Ovary (tissue), 7 donors: ENCODE measurements at regions not wholly inside any gene's neighbourhood (a gene's known extent, or its start where the extent isn't known, plus 50 kb on each side); places are given as distances from the start of the nearest gene placed in this dataset.

Experiments used
- DNase-seq, 5 donors: peaks; one replicate each; pipeline ENCODE4 v3.0.0-alpha.2; 2019 to 2020
- H3K27ac ChIP-seq, 2 donors: fragments of 200-600 bp; one replicate each; pipeline versions ENCODE4 v1.5.1 to v1.8.0; 2019 to 2022
- H3K27me3 ChIP-seq: fragments of 200-600 bp; one replicate; pipeline ENCODE4 v1.8.0; 2022
- H3K36me3 ChIP-seq: fragments of 200-600 bp; sonication (generic); one replicate; pipeline ENCODE4 v1.5.1; 2019
- H3K4me1 ChIP-seq: one replicate; pipeline ENCODE4 v1.8.1; 2013; ENCODE audit warnings: mild to moderate bottlenecking, moderate library complexity; ENCODE audit not compliant: insufficient read depth
- H3K4me3 ChIP-seq: fragments of 200-600 bp; sonication (generic); one replicate; pipeline ENCODE4 v1.5.1; 2017
- H3K9me3 ChIP-seq, 2 donors: fragments of 200-600 bp in 1 of 2; sonication (generic) in 1 of 2; one replicate each; pipeline versions ENCODE4 v1.5.1 to v1.8.1; 2013 to 2019; ENCODE audit warnings: mild to moderate bottlenecking in 1 of 2, moderate library complexity in 1 of 2
- EP300 ChIP-seq: sonication (generic); formaldehyde crosslinking; IDR thresholded peaks from one replicate; pipeline ENCODE4 v1.6.1; 2017; ENCODE audit warnings: antibody characterized with exemption
- POLR2A ChIP-seq: fragments of 450-650 bp; IDR thresholded peaks from one replicate; pipeline ENCODE4 v1.6.1; 2017; ENCODE audit warnings: antibody characterized with exemption, mild to moderate bottlenecking, moderate library complexity
- WGBS, 3 donors: extraction: QIAGEN DNeasy Blood & Tissue Kit in 1 of 3; methylation state at CpG; one replicate each; pipeline versions ENCODE4 v1.1.5 to v1.1.7; 2013 to 2017; 5-methylcytosine and 5-hydroxymethylcytosine counted together
- intact Hi-C, 4 donors: fragments of 100-400 bp; cut with DNase I; formaldehyde crosslinking; loops; one replicate each; pipeline versions ENCODE4 v1.11.0 to v1.15.1; 2022 to 2023
- TF ChIP-seq, protein P1 (sequence below), 3 donors: fragments of 450-650 bp in 2 of 3; fragments of 200-600 bp in 1 of 3; IDR thresholded peaks; one replicate each; pipeline versions ENCODE4 v1.5.1 to v1.8.0; 2016 to 2022; ENCODE audit warnings: antibody characterized with exemption in 3 of 3, mild to moderate bottlenecking in 1 of 3
- donor health status: DM: no; HTN: no; CAD: no; lungs with moderate emphysema.
- donor health status: DM: no; HTN: no; CAD: no.
- donor health status: Bipolar disorder and iron deficiency.
- donor health status: DM: no; HTN: no; CAD: no.
- donor health status: DM: yes; HTN: yes; CAD: no.

- no peak for DNase-seq
- WGBS, 3 donors = 73 to 98% (median 96%) methylated on average over 2 of the region's 2 CpGs
Measured at GRCh38 chr21:15195104-15195503, 130.3 kb upstream of the NRIP1 start.

GRCh38 chr21:15195768-15196167 is 131.0 kb upstream of the NRIP1 start:
- Histone ChIP-seq H3K4me3 (no peak overlapping the region), H3K27ac (no peak overlapping the region), H3K9me3 (no peaks in the 10 kb centered on the region), H3K4me1 (no peaks in the 10 kb centered on the region), H3K27me3 (no peaks in the 10 kb centered on the region), H3K36me3 (no peaks in the 10 kb centered on the region)
- WGBS, 3 donors = 75 to 94% (median 80%) methylated on average over 1 of the region's 1 CpG
- intact Hi-C loops = no loop called here
- TF ChIP-seq POLR2A = no peak
- TF ChIP-seq, protein P1, sequence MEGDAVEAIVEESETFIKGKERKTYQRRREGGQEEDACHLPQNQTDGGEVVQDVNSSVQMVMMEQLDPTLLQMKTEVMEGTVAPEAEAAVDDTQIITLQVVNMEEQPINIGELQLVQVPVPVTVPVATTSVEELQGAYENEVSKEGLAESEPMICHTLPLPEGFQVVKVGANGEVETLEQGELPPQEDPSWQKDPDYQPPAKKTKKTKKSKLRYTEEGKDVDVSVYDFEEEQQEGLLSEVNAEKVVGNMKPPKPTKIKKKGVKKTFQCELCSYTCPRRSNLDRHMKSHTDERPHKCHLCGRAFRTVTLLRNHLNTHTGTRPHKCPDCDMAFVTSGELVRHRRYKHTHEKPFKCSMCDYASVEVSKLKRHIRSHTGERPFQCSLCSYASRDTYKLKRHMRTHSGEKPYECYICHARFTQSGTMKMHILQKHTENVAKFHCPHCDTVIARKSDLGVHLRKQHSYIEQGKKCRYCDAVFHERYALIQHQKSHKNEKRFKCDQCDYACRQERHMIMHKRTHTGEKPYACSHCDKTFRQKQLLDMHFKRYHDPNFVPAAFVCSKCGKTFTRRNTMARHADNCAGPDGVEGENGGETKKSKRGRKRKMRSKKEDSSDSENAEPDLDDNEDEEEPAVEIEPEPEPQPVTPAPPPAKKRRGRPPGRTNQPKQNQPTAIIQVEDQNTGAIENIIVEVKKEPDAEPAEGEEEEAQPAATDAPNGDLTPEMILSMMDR (IDR thresholded peaks at IDR 0.05) = no peak
- no peak for DNase-seq

More at GRCh38 chr21:15195104-15195503, 130.3 kb upstream of the NRIP1 start:
- Histone ChIP-seq H3K27ac (no peak overlapping the region), H3K4me1 (no peaks in the 10 kb centered on the region), H3K9me3 (no peaks in the 10 kb centered on the region), H3K27me3 (no peaks in the 10 kb centered on the region), H3K36me3 (no peaks in the 10 kb centered on the region), H3K4me3 (no peak overlapping the region)
- intact Hi-C loops = no loop called here
- TF ChIP-seq, protein P1 (IDR thresholded peaks at IDR 0.05) = no peak
- TF ChIP-seq EP300 (no peak), POLR2A (no peak)

- Histone ChIP-seq H3K36me3 (no peaks in the 10 kb centered on the region), H3K27me3 (no peaks in the 10 kb centered on the region), H3K4me1 (no peaks in the 10 kb centered on the region), H3K27ac (no peak overlapping the region), H3K9me3 (no peaks in the 10 kb centered on the region), H3K4me3 (no peak overlapping the region)
- TF ChIP-seq, protein P1 (IDR thresholded peaks at IDR 0.05) = no peak
- TF ChIP-seq POLR2A = no peak
- intact Hi-C loops = no loop called here
- DNase-seq = no peak
- WGBS, 3 donors = 60 to 83% (median 81%) methylated on average over 2 of the region's 2 CpGs
Measured at GRCh38 chr21:15197696-15198095, 132.9 kb upstream of the NRIP1 start.

DNA sequence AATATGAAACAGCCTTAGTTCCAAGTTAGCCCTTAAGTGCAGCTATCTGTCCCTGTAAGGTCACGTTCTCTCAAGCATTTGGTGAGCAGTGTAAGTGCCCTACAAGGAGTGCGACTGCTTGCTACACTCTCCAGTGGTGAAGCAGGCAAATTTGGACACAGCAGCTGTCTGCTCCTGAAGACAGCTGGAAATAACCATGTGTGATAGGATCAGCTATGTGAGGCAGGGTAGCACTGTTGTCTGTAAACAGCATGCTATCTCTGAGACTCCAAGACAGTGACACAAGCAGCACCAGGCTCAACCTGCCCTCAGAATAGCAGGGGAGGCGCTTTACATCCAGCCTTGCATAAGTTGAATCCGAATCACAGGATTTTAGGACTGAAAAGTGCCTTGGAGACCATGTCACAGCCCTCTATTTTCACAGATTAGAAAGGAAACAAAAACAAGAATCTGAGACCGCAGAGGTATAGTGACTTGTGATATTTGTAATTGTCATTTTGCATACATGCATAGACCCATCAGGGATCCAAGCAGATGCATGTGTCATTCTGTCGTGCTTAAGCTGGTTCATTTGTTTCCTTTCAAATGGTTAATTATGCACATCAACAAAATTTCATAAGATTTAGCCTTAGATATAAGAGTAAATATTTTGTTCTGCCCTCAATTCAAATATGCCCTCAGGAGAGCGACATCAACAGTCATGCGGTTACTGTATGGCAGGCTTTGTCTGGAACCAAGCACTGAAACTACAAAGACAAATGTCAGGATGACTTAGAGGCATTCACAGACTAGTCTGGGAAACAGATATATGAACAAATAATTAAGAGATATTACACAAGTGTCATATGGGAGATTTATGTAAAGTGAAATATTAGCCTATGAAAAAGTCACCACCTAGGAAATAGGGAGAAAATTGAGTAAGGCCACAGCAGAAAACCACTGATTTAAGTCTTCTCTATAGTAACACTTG is 134.9 kb upstream of the NRIP1 start:
- H3K9me3 ChIP-seq = no peaks in the 10 kb centered on the region
- WGBS, 3 donors = 81 to 84% (median 82%) methylated on average over 8 of the region's 8 CpGs
- no peak for DNase-seq
- no peaks in the 10 kb centered on the region for H3K27me3 ChIP-seq
- TF ChIP-seq EP300 = no peak
- H3K27ac ChIP-seq = no peak overlapping the region
- H3K4me3 ChIP-seq = no peak overlapping the region
- H3K4me1 ChIP-seq = no peaks in the 10 kb centered on the region
- H3K36me3 ChIP-seq = no peaks in the 10 kb centered on the region
- intact Hi-C loops = no loop called here

- Histone ChIP-seq H3K36me3 (no peaks in the 10 kb centered on the region), H3K27ac (no peak overlapping the region), H3K4me3 (no peak overlapping the region), H3K9me3 (no peaks in the 10 kb centered on the region), H3K4me1 (no peaks in the 10 kb centered on the region), H3K27me3 (no peaks in the 10 kb centered on the region)
- DNase-seq = no peak
- intact Hi-C loops = no loop called here
- TF ChIP-seq EP300 = no peak
- TF ChIP-seq, protein P1 (IDR thresholded peaks at IDR 0.05) = no peak
- no peak for TF ChIP-seq POLR2A
- 67 to 72% (median 67%) methylated on average over 3 of the region's 3 CpGs for WGBS, 3 donors
Measured at GRCh38 chr21:15203740-15204139, 138.9 kb upstream of the NRIP1 start.
